ENCODE measurements at regions not wholly inside any gene's neighbourhood (a gene's known extent, or its start where the extent isn't known, plus 50 kb on each side); places are given as distances from the start of the nearest gene placed in this dataset.

GRCh38 chr18:78703291-78703690 lies 276.3 kb upstream of the SALL3 start:
- intact Hi-C loops (cut with micrococcal nuclease) = no loop called here
- H3K4me3 Mint-ChIP-seq = no peak overlapping the region
- H3K4me3 ChIP-seq (replicated peaks in 1 of 3; ENCODE audit: low read depth in 2 of 3, low read length in 3 of 3) = no peak overlapping the region
- H3K27ac Mint-ChIP-seq = no peak overlapping the region
- no peak overlapping the region for H3K27ac ChIP-seq (ENCODE audit: low read depth in 1 of 2, low read length in 2 of 2)
- no peak overlapping the region for H3K4me2 ChIP-seq (replicated peaks; ENCODE audit: extremely low read depth, low read length, poor library complexity, severe bottlenecking)
- WGBS (ENCODE audit: insufficient coverage) = 92% methylated on average over 26 of the region's 26 CpGs
- no peaks in the 10 kb centered on the region for H3K36me3 Mint-ChIP-seq
- H3K36me3 ChIP-seq (replicated peaks in 1 of 2; ENCODE audit: control insufficient read depth in 1 of 2, insufficient read depth in 2 of 2, low read length in 2 of 2) = no peaks in the 10 kb centered on the region
- peaks cover 11 to 31% (median 18%) of the 10 kb centered on the region in 7 donors for H3K9me3 Mint-ChIP-seq
- H3K4me1 ChIP-seq (ENCODE audit: control insufficient read depth in 1 of 2, insufficient read depth in 2 of 2, low read length in 2 of 2) = no peaks in the 10 kb centered on the region
- H3K79me2 ChIP-seq (ENCODE audit: insufficient read depth, low read length) = no peaks in the 10 kb centered on the region
- H3K9me3 ChIP-seq (replicated peaks in 1 of 2; ENCODE audit: control insufficient read depth in 1 of 2, insufficient read depth in 1 of 2, low read length in 2 of 2) = peaks cover 6 to 18% of the 10 kb centered on the region in 2 donors
- no peaks in the 10 kb centered on the region for H4K20me1 ChIP-seq (ENCODE audit: insufficient read depth, low read length)
- H3K4me1 Mint-ChIP-seq = no peaks in the 10 kb centered on the region
- H3K27me3 Mint-ChIP-seq (ENCODE audit: low read depth in 3 of 3) = peaks cover 0 to 6% (median 2%) of the 10 kb centered on the region in 3 donors
- no peak for DNase-seq
- no peak for TF ChIP-seq CTCF (IDR thresholded peaks at IDR 0.05)
- H3K9ac ChIP-seq (ENCODE audit: insufficient read depth, low read length, poor library complexity, severe bottlenecking) = no peak overlapping the region
- H3K27me3 ChIP-seq (ENCODE audit: control insufficient read depth in 2 of 2, insufficient read depth in 2 of 2, low read length in 2 of 2) = no peaks in the 10 kb centered on the region
- no peak overlapping the region for H2AFZ ChIP-seq (ENCODE audit: insufficient read depth, low read depth, low read length, poor library complexity, severe bottlenecking)

- no peak for DNase-seq
- intact Hi-C loops (cut with micrococcal nuclease) = no loop called here
- Mint-ChIP-seq H3K27ac (no peak overlapping the region), H3K36me3 (no peaks in the 10 kb centered on the region), H3K4me3 (no peak overlapping the region), H3K9me3 (peaks cover 15 to 46% (median 29%) of the 10 kb centered on the region in 7 donors), H3K4me1 (no peaks in the 10 kb centered on the region), H3K27me3 (ENCODE audit: low read depth in 3 of 3) (peaks cover 0 to 6% (median 3%) of the 10 kb centered on the region in 3 donors)
- Histone ChIP-seq H3K9ac (ENCODE audit: insufficient read depth, low read length, poor library complexity, severe bottlenecking) (no peak overlapping the region), H3K9me3 (replicated peaks in 1 of 2; ENCODE audit: control insufficient read depth in 1 of 2, insufficient read depth in 1 of 2, low read length in 2 of 2) (peaks cover 20 to 33% of the 10 kb centered on the region in 2 donors), H3K36me3 (replicated peaks in 1 of 2; ENCODE audit: control insufficient read depth in 1 of 2, insufficient read depth in 2 of 2, low read length in 2 of 2) (no peaks in the 10 kb centered on the region), H4K20me1 (ENCODE audit: insufficient read depth, low read length) (no peaks in the 10 kb centered on the region), H2AFZ (ENCODE audit: insufficient read depth, low read depth, low read length, poor library complexity, severe bottlenecking) (no peak overlapping the region), H3K4me3 (replicated peaks in 1 of 3; ENCODE audit: low read depth in 2 of 3, low read length in 3 of 3) (no peak overlapping the region), H3K79me2 (ENCODE audit: insufficient read depth, low read length) (no peaks in the 10 kb centered on the region), H3K4me2 (replicated peaks; ENCODE audit: extremely low read depth, low read length, poor library complexity, severe bottlenecking) (no peak overlapping the region), H3K27ac (ENCODE audit: low read depth in 1 of 2, low read length in 2 of 2) (no peak overlapping the region), H3K4me1 (ENCODE audit: control insufficient read depth in 1 of 2, insufficient read depth in 2 of 2, low read length in 2 of 2) (no peaks in the 10 kb centered on the region), H3K27me3 (ENCODE audit: control insufficient read depth in 2 of 2, insufficient read depth in 2 of 2, low read length in 2 of 2) (no peaks in the 10 kb centered on the region)
- WGBS (ENCODE audit: insufficient coverage) = 88% methylated on average over 14 of the region's 16 CpGs
- TF ChIP-seq CTCF (IDR thresholded peaks at IDR 0.05) = no peak
Observed at GRCh38 chr18:78704971-78705461, 274.6 kb upstream of the SALL3 start.
